H1 (cell line): ENCODE measurements at regions not wholly inside any gene's neighbourhood (a gene's known extent, or its start where the extent isn't known, plus 50 kb on each side); places are given as distances from the start of the nearest gene placed in this dataset.

Experiments used
- CTCF ChIA-PET: fragments of 300-600 bp; sonication (Branson Sonifier 250); formaldehyde crosslinking; loops from one replicate; lab custom pipeline; 2021; ENCODE audit not compliant: partially characterized antibody; lab: Charles Lee
- POLR2A ChIA-PET: fragments of 300-600 bp; sonication (Branson Sonifier 250); formaldehyde crosslinking; loops from one replicate; lab custom pipeline; 2021; ENCODE audit warnings: inconsistent platforms; ENCODE audit not compliant: partially characterized antibody; lab: Charles Lee
- DNase-seq, 2 experiments: peaks; one replicate each; pipeline versions ENCODE4 v3.0.0 to v3.0.0-alpha.2; 2010 to 2022; ENCODE audit warnings: low spot score in 2 of 2, low read depth in 1 of 2, mixed read lengths in 1 of 2
- FAIRE-seq: peaks from 2 replicates; lab custom pipeline; 2011; peaks lifted over from hg19 to GRCh38; lab: Jason Lieb, UNC
- H2AFZ ChIP-seq: 2 replicates; pipeline ENCODE4 v1.8.1; 2012; ENCODE audit warnings: low read length, inconsistent platforms
- H2AK5ac ChIP-seq: 2 replicates; pipeline ENCODE4 v1.6.1; 2013; ENCODE audit warnings: low read depth, low read length
- H2BK120ac ChIP-seq: replicated peaks from 2 replicates; pipeline ENCODE3; 2013; ENCODE audit warnings: low read depth, low read length, inconsistent platforms
- H2BK12ac ChIP-seq: 2 replicates; pipeline ENCODE4 v1.6.1; 2013; ENCODE audit warnings: low read depth, low read length
- H2BK15ac ChIP-seq: 2 replicates; pipeline ENCODE4 v1.6.1; 2013; ENCODE audit warnings: low read length
- H2BK20ac ChIP-seq: 2 replicates; pipeline ENCODE4 v1.6.1; 2013; ENCODE audit warnings: low read length
- H2BK5ac ChIP-seq: 2 replicates; pipeline ENCODE4 v1.6.1; 2013; ENCODE audit warnings: low read depth, low read length
- H3K14ac ChIP-seq: 2 replicates; pipeline ENCODE4 v1.6.1; 2013; ENCODE audit warnings: inconsistent platforms; ENCODE audit not compliant: insufficient read length
- H3K18ac ChIP-seq: 2 replicates; pipeline ENCODE4 v1.6.1; 2013; ENCODE audit warnings: low read length; ENCODE audit errors: extremely low read depth
- H3K23ac ChIP-seq: 2 replicates; pipeline ENCODE4 v1.6.1; 2013; ENCODE audit warnings: inconsistent platforms; ENCODE audit not compliant: insufficient read length
- H3K23me2 ChIP-seq: 2 replicates; pipeline ENCODE4 v1.6.1; 2013; ENCODE audit warnings: low read depth, low read length
- H3K27ac ChIP-seq: 2 replicates; pipeline ENCODE4 v1.6.1; 2011; ENCODE audit warnings: low read depth, low read length, inconsistent platforms
- H3K27me3 ChIP-seq, 4 experiments: replicated peaks in 1 of 4; 1 replicate in 1 of 4; 2 replicates in 3 of 4; pipeline versions ENCODE4 v1.6.1 to v1.8.1; 2011 to 2013; ENCODE audit warnings: low read length in 3 of 4, mild to moderate bottlenecking in 3 of 4, inconsistent platforms in 2 of 4, mixed read lengths in 2 of 4, moderate library complexity in 1 of 4; ENCODE audit not compliant: control insufficient read depth in 3 of 4, insufficient read depth in 3 of 4; ENCODE audit errors: extremely low read depth in 1 of 4
- H3K36me3 ChIP-seq, 4 experiments: 2 replicates each; pipeline versions ENCODE4 v1.6.1 to v1.8.1; 2011 to 2013; ENCODE audit warnings: mild to moderate bottlenecking in 4 of 4, low read length in 3 of 4, moderate library complexity in 2 of 4, control low read depth in 1 of 4, inconsistent platforms in 1 of 4; ENCODE audit not compliant: insufficient read depth in 4 of 4, control insufficient read depth in 2 of 4
- H3K4ac ChIP-seq: replicated peaks from 2 replicates; pipeline ENCODE3; 2013; ENCODE audit warnings: low read length, low read depth, mixed read lengths, inconsistent platforms; ENCODE audit not compliant: insufficient read length
- H3K4me1 ChIP-seq, 4 experiments: replicated peaks in 1 of 4; 1 replicate in 1 of 4; 2 replicates in 3 of 4; pipeline versions ENCODE4 v1.6.1 to v1.8.1; 2011 to 2013; ENCODE audit warnings: low read length in 3 of 4, inconsistent platforms in 2 of 4, mixed read lengths in 1 of 4; ENCODE audit not compliant: insufficient read depth in 4 of 4, control insufficient read depth in 3 of 4
- H3K4me2 ChIP-seq, 2 experiments: 2 replicates each; pipeline versions ENCODE4 v1.6.1 to v1.8.1; 2011 to 2013; ENCODE audit warnings: low read depth in 2 of 2, low read length in 2 of 2, control low read depth in 1 of 2, inconsistent platforms in 1 of 2, mild to moderate bottlenecking in 1 of 2; ENCODE audit not compliant: insufficient read depth in 1 of 2
- H3K4me3 ChIP-seq, 4 experiments: fragments of 200-600, 300-600 bp in 1 of 4; sonication (generic), shearing (Covaris generic), sonication (Bioruptor Twin) in 1 of 4; 2 replicates each; pipeline versions ENCODE4 v1.5.1 to v1.8.1; 2011 to 2016; ENCODE audit warnings: low read length in 4 of 4, low read depth in 3 of 4, control low read depth in 2 of 4, inconsistent platforms in 2 of 4, mild to moderate bottlenecking in 2 of 4, mixed read lengths in 1 of 4, moderate library complexity in 1 of 4; ENCODE audit not compliant: insufficient read depth in 2 of 4; ENCODE audit errors: extremely low read depth in 1 of 4
- H3K56ac ChIP-seq: replicated peaks from 2 replicates; pipeline ENCODE3; 2013; ENCODE audit warnings: low read depth, mild to moderate bottlenecking, mixed read lengths, low read length, inconsistent platforms; ENCODE audit not compliant: insufficient read length
- H3K79me1 ChIP-seq: 2 replicates; pipeline ENCODE4 v1.6.1; 2013; ENCODE audit warnings: low read depth, low read length, control low read depth
- H3K79me2 ChIP-seq, 2 experiments: 2 replicates each; pipeline versions ENCODE4 v1.6.1 to v1.8.1; 2012 to 2013; ENCODE audit warnings: low read length in 2 of 2, mild to moderate bottlenecking in 2 of 2, inconsistent platforms in 1 of 2; ENCODE audit not compliant: insufficient read depth in 2 of 2, control insufficient read depth in 1 of 2
- H3K9ac ChIP-seq, 4 experiments: replicated peaks in 1 of 4; 1 replicate in 1 of 4; 2 replicates in 3 of 4; pipeline versions ENCODE4 v1.6.1 to v1.8.1; 2011 to 2013; ENCODE audit warnings: low read depth in 3 of 4, low read length in 3 of 4, control low read depth in 2 of 4, mild to moderate bottlenecking in 2 of 4, moderate library complexity in 2 of 4, inconsistent platforms in 1 of 4; ENCODE audit errors: extremely low read depth in 1 of 4
- H3K9me3 ChIP-seq, 2 experiments: 2 replicates each; pipeline versions ENCODE4 v1.6.1 to v1.8.1; 2012 to 2013; ENCODE audit warnings: mild to moderate bottlenecking in 2 of 2, moderate library complexity in 2 of 2, control low read depth in 1 of 2, inconsistent platforms in 1 of 2, low read depth in 1 of 2, low read length in 1 of 2, mixed read lengths in 1 of 2; ENCODE audit not compliant: insufficient read depth in 2 of 2
- H4K20me1 ChIP-seq, 2 experiments: replicated peaks in 1 of 2; 2 replicates each; pipeline versions ENCODE3 to v1.8.1; 2011 to 2013; ENCODE audit warnings: inconsistent platforms in 2 of 2, low read length in 2 of 2, mild to moderate bottlenecking in 1 of 2; ENCODE audit not compliant: insufficient read depth in 2 of 2, control insufficient read depth in 1 of 2
- H4K5ac ChIP-seq: 2 replicates; pipeline ENCODE4 v1.6.1; 2013; ENCODE audit warnings: low read length, low read depth, mixed read lengths, inconsistent platforms; ENCODE audit not compliant: insufficient read length
- H4K8ac ChIP-seq: 2 replicates; pipeline ENCODE4 v1.8.0; 2013; ENCODE audit warnings: mild to moderate bottlenecking, moderate library complexity, low read length, inconsistent platforms; ENCODE audit not compliant: insufficient read depth; ENCODE audit errors: extremely low read depth
- H4K91ac ChIP-seq: replicated peaks from 2 replicates; pipeline ENCODE3; 2013; ENCODE audit warnings: low read length, mixed read lengths, inconsistent platforms; ENCODE audit not compliant: insufficient read length
- ASH2L ChIP-seq: fragments of 200-600, 300-600 bp; sonication (generic); IDR thresholded peaks from one replicate; pipeline ENCODE4 v1.7.1; 2017; ENCODE audit warnings: low read length
- CTBP2 ChIP-seq: IDR thresholded peaks from 2 replicates; pipeline ENCODE4 v1.7.0; 2011; ENCODE audit warnings: borderline replicate concordance, mild to moderate bottlenecking, moderate library complexity, mixed read lengths, low read length; ENCODE audit not compliant: insufficient read depth, insufficient read length
- JUN ChIP-seq: IDR thresholded peaks from 2 replicates; pipeline ENCODE4 v1.6.1; 2011; ENCODE audit warnings: low read depth, mild to moderate bottlenecking, improper control_type of control experiment, low read length
- PHF8 ChIP-seq: fragments of 200-600 bp; sonication (generic); conservative IDR thresholded peaks from 2 replicates; pipeline ENCODE4 v1.7.1; 2012; ENCODE audit warnings: low read depth, mild to moderate bottlenecking, inconsistent platforms, low read length, moderate library complexity
- POLR2A ChIP-seq, 2 experiments: IDR thresholded peaks; 1 replicate in 1 of 2; 2 replicates in 1 of 2; pipeline ENCODE4 v1.6.1; 2011; ENCODE audit warnings: low read depth in 2 of 2, low read length in 2 of 2, mild to moderate bottlenecking in 2 of 2; ENCODE audit errors: control extremely low read depth in 1 of 2
- RAD21 ChIP-seq, 2 experiments: IDR thresholded peaks in 1 of 2; conservative IDR thresholded peaks in 1 of 2; 2 replicates each; pipeline ENCODE4 v1.6.1; 2011; ENCODE audit warnings: low read depth in 2 of 2, low read length in 2 of 2, improper control_type of control experiment in 1 of 2, inconsistent platforms in 1 of 2, mild to moderate bottlenecking in 1 of 2, moderate library complexity in 1 of 2
- SP1 ChIP-seq: IDR thresholded peaks from 2 replicates; pipeline ENCODE4 v1.6.1; 2011; ENCODE audit warnings: low read depth, low read length
- SP2 ChIP-seq: IDR thresholded peaks from 2 replicates; pipeline ENCODE4 v1.6.1; 2012; ENCODE audit warnings: mild to moderate bottlenecking, low read length, inconsistent platforms
- SRF ChIP-seq: IDR thresholded peaks from 2 replicates; pipeline ENCODE4 v1.6.1; 2011; ENCODE audit warnings: mild to moderate bottlenecking, low read depth, low read length, moderate library complexity
- WGBS, 2 experiments: shearing (Covaris generic) in 1 of 2; methylation state at CpG; one replicate each; pipeline versions ENCODE4 v1.1.6 to v1.1.7; 2013 to 2015; ENCODE audit warnings: low lambda C conversion rate in 2 of 2, mixed read lengths in 2 of 2, inconsistent platforms in 1 of 2, low coverage in 1 of 2, missing lambda C conversion rate in 1 of 2; ENCODE audit not compliant: insufficient replicate concordance in 2 of 2, insufficient coverage in 1 of 2, insufficient read length in 1 of 2; ENCODE audit errors: extremely low coverage in 1 of 2, missing lambda C conversion rate in 1 of 2; 5-methylcytosine and 5-hydroxymethylcytosine counted together
- TF ChIP-seq, protein P1 (sequence below): IDR thresholded peaks from 2 replicates; pipeline ENCODE4 v1.6.1; 2012; ENCODE audit warnings: inconsistent platforms
- TF ChIP-seq, protein P2 (sequence below): IDR thresholded peaks from 2 replicates; pipeline ENCODE4 v1.6.1; 2011; ENCODE audit warnings: low read length, improper control_type of control experiment

DNA sequence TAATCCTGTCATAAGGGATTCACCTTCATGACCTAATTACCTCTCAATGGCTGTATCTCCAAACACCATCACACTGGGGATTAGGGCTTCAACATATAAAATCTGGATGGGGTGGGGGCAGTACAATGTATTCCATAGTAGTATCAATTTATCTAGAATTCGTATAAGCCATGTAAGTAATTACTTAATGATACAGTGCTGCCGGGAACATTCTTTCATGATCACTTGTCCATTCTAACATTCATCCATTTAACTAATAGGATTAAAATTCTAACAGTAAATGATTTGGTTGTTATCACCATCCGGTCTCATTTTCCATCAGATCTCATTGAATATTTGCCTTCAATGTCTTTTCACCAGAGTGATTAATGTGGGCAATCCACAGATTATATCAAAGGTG lies 1620.9 kb upstream of the TENM3 start:
- TF ChIP-seq, protein P1, sequence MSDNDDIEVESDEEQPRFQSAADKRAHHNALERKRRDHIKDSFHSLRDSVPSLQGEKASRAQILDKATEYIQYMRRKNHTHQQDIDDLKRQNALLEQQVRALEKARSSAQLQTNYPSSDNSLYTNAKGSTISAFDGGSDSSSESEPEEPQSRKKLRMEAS: no peak
- TF ChIP-seq PHF8: no peak
- TF ChIP-seq RAD21 (IDR thresholded peaks at IDR 0.05 in 1 of 2, conservative IDR thresholded peaks at IDR 0.05 in 1 of 2; ENCODE audit: low read depth in 2 of 2, low read length in 2 of 2): no peak
- TF ChIP-seq SP1: no peak
- no peak for TF ChIP-seq SP2
- TF ChIP-seq ASH2L: no peak
- TF ChIP-seq SRF: no peak
- TF ChIP-seq CTBP2: no peak
- TF ChIP-seq POLR2A (IDR thresholded peaks at IDR 0.05; ENCODE audit: control extremely low read depth in 1 of 2, low read depth in 2 of 2, low read length in 2 of 2): no peak
- TF ChIP-seq, protein P2, sequence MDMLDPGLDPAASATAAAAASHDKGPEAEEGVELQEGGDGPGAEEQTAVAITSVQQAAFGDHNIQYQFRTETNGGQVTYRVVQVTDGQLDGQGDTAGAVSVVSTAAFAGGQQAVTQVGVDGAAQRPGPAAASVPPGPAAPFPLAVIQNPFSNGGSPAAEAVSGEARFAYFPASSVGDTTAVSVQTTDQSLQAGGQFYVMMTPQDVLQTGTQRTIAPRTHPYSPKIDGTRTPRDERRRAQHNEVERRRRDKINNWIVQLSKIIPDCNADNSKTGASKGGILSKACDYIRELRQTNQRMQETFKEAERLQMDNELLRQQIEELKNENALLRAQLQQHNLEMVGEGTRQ: no peak
- TF ChIP-seq JUN: no peak
- no peak for FAIRE-seq

More for the DNA sequence above, 1620.9 kb upstream of the TENM3 start:
- Histone ChIP-seq H3K23ac (no peak overlapping the region), H2BK15ac (no peak overlapping the region), H4K20me1 (no peaks in the 10 kb centered on the region), H2BK12ac (no peak overlapping the region), H2AK5ac (no peak overlapping the region), H3K14ac (no peak overlapping the region), H3K4me2 (no peak overlapping the region), H3K23me2 (no peaks in the 10 kb centered on the region), H2BK5ac (no peak overlapping the region), H3K4ac (no peak overlapping the region), H3K36me3 (no peaks in the 10 kb centered on the region), H2BK120ac (no peak overlapping the region), H3K4me1 (peaks cover 0 to 2% (median 0%) of the 10 kb centered on the region in 4 experiments; a peak in 1 of 7 replicates), H3K79me2 (no peaks in the 10 kb centered on the region), H4K5ac (no peak overlapping the region), H4K91ac (no peak overlapping the region), H3K56ac (no peak overlapping the region), H3K18ac (no peak overlapping the region), H2BK20ac (no peak overlapping the region), H3K27ac (no peak overlapping the region), H3K9me3 (no peaks in the 10 kb centered on the region; a peak in 1 of 4 replicates), H3K79me1 (no peaks in the 10 kb centered on the region), H3K9ac (no peak overlapping the region), H4K8ac (no peak overlapping the region), H3K27me3 (no peaks in the 10 kb centered on the region), H3K4me3 (no peak overlapping the region), H2AFZ (no peak overlapping the region)
- CTCF ChIA-PET: no interaction called here
- POLR2A ChIA-PET: no interaction called here
- 87% methylated on average over 3 of the region's 3 CpGs; no CpG with 5 or more reads in 1 of the 2 experiments for WGBS, 2 experiments
- no peak for DNase-seq
